22Rv1 (cell line): ENCODE measurements at regions not wholly inside any gene's neighbourhood (a gene's known extent, or its start where the extent isn't known, plus 50 kb on each side); places are given as distances from the start of the nearest gene placed in this dataset.

Experiments used
- CTCF ChIP-seq: fragments of 450-650 bp; IDR thresholded peaks from 2 replicates; pipeline ENCODE4 v1.5.1; 2017; ENCODE audit warnings: mild to moderate bottlenecking
- ZFX ChIP-seq: fragments of 450-650 bp; IDR thresholded peaks from 2 replicates; pipeline ENCODE4 v1.6.1; 2017; ENCODE audit warnings: antibody characterized with exemption, borderline replicate concordance

- TF ChIP-seq CTCF = no peak
- TF ChIP-seq ZFX = no peak
Observed at GRCh38 chr1:30185313-30185712, 538.1 kb downstream of the MATN1 start.
